NCI-H128 (cell line): ENCODE measurements at regions not wholly inside any gene's neighbourhood (a gene's known extent, or its start where the extent isn't known, plus 50 kb on each side); places are given as distances from the start of the nearest gene placed in this dataset.
"Not testable (repeated sequence)": the region's sequence is repeated elsewhere in the genome, so short reads cannot be mapped to it uniquely, and the experiment has no call there.

ENCODE experiments used
- DNase-seq: peaks from one replicate; lab custom pipeline; 2025; ENCODE audit not compliant: unreplicated experiment; lab: John Stamatoyannopoulos, UW

DNA sequence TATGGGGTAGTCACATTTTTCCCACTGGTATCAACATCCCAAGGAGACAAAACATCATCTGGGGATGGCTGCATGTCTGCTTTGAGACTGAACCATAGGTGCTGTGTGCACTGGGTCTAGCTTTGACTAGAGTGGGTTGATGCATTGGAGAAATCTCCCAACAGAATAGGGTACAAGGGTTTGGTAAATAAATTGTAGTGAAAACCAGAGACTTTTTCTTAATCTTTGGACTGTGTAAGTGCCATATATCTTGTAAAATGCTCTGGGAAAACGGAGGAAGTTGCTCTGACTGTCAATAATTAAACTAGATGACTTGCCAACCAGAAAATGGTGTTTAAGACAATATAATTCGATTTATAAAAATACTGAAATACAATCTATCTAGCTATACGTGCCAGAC is 1064.0 kb upstream of the SLIT2 start:
- DNase-seq, result no peak

DNA sequence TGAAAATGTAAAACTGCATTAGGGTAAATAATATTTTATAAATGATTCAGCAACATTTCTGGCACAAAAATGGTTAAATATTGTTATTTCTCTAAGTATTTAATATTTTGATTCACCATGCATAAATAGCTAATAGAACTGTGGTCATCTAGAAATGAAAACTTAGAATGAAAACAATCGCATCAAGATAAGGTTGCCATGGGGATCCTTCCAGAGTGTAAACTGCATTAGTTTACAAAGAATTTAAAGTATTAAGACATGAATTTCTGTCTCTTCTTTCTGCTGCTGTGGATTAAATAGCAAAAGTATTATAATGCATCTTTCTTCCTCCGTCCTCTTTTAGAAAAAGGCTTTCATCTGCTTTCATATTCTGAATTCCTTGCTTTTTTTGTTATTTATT is 1064.6 kb upstream of the SLIT2 start:
- DNase-seq, result no peak

DNA sequence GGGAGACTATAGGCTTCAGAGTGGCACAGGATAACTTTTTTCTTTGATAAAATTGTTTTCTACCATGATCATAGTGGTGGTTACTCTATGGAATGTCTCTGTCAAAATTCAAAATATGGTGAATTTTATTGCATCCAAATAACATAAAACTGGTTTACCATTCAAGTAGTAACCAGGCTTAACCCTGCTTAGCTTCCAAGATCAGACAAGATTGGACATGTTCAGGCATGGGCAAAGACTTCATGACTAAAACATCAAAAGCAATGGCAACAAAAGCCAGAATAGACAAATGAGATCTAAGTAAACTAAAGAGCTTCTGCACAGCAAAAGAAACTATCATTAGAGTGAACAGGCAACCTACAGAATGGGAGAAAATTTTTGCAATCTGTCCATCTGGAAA is 1070.1 kb upstream of the SLIT2 start:
- DNase-seq, result not testable (repeated sequence)

DNA sequence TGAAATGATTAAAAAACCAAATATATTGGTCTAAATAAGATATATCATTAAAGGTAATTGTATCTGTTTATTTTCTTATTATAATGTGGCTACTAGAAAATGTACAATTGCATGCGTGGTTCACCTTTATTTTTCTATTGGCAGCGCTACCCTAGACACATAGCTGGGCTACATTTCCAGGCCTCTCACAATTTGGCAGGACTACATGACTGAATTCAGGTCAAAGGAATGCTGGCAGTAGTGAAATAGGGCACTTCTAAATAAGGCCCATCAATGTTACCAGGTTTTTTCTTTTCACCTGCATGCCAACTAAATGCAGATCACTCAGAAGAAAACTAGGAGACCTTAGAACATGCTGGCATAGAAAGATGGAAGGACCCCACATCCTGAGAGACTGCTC is 1072.9 kb upstream of the SLIT2 start:
- no peak for DNase-seq

DNA sequence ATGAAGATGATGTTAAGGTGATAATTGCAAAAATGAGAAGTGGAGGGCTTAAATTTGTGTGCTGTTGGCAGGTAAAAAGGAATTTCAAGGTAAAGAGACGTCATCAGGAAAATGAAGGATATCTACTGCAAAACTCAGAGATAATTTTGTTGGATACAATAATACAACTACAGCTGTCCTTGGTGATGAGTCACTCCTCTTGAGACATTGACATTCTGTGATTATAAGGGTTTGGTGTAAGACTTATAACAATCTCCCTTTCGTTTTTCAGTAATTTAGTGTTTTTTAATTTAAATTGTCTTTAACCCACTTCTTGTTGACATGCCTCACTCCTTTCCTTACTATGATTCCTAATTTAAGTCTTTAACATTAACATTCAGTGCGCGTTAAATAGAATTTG is 1074.1 kb upstream of the SLIT2 start:
- DNase-seq, result no peak

DNA sequence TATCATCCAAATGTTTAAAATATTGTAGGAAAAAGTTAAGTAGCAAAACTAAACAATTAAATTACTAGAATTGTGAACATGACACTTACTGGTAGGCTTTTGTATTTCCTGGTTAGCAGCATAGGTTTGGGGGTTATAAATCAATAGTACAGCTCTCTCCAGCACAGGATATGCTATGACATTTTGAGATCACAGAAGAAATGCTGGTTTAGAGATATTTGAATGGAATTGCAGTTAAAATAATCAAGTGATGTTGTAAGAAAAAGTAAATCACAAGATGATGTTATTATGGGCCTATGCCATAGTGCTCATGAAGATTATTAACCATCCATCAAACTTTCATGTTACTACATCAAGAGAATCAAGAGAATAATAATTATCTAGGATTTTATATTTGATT is 1079.9 kb upstream of the SLIT2 start:
- DNase-seq, result no peak

DNA sequence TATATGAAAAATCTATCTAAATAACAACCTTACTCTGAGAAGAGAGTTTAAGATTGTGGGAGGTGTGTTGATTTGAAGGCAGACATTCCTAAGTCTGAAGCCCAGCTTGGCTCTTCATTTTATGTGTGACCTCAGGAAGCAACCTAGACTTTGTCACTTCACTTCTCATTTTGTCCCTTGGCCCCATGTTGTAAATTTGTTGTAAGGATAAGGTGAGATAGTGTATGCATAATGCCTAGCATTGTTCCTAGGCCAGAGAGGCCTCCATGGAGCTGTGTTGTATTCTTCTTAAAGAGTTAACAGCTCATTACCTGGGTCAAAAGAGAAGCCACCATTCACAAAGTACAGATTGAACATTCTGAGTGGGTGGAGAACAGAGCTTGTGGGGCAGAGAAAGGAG is 1084.4 kb upstream of the SLIT2 start:
- no peak for DNase-seq

DNA sequence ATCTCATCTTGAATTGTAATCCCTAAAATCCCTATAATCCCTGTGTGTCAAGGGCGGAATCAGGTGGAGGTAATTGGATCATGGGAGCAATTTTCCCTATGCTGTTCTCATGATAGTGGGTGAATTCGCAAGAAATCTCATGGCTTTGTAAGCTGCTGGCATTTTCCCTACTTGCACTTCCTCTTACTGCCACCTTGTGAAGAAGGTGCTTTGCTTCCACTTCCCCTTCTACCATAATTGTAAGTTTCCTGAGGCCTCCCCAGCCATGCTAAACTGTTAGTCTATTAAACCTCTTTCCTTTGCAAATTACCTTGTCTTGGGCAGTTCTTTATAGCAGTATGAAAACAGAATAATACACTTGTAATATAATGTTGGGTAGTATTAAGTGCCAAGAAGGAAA is 1087.4 kb upstream of the SLIT2 start:
- DNase-seq, result no peak

DNA sequence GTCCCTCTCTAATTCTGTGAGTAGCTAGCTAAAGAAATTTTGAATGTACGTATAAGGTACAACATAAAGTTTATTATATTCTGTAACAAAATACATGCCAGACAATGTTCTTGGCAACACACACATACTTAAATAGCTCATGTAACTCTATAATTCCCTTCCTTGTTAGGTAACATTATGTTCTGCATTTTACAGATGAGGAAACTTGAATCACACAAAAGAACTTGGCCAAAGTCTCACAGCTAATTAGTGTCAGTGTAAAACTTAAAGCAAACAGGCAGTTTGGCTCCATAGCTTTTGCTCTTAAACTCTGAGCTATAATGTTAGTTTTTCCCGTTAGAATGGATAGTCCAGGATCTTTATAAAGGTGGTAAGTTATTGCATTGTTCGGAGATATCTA is 1091.8 kb upstream of the SLIT2 start:
- no peak for DNase-seq

DNA sequence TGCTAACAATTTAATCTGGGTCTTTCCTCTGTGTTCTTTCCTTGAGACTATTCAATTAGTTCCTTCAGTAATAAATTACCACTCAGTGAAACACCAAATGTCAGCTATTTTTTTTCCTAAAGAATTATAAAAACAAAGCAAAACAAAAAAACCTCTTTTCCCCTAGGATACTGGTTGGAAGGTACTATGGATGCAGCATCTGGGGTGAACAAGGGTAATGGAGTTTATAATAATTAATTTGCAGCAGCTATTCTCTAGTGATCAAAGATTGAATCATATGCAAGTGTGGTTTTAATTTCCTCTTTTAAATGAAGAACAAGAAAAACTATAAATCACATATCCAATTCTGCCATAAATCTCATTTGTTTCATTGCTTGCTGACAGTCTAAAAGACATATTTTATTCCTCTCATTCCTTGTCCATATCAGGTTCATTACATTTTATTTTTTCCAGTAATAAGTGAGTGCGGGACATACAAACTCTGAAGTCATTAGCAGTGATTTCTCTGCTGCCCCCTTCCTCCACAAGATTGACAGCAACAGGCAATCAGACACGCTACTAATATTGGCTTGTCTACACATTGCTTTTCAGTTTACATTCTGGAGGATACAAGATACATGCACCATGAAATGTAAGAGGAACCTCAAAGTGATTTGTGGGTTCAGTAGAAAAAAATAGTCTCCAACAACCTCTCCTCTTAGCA is 1093.4 kb upstream of the SLIT2 start:
- no peak for DNase-seq

DNA sequence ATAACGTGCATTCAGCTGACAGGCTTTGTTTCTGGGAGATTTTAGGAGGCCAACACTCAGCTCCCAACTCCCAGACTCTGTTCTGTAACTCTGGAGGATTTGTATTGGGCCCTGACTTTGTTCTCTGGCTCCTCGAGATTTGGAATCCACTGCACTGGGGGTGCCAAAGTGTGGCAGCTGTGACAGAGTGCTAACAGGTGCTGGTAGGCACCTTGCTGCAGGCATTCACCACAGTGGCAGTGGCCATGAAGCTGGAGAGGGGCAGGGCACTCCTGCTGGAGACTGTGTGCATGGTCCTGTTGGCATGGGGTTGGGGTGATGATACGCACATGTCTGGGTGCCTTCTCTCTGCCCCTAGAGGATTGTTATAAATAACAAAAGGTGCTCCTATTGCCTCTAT is 1094.9 kb upstream of the SLIT2 start:
- no peak for DNase-seq

DNA sequence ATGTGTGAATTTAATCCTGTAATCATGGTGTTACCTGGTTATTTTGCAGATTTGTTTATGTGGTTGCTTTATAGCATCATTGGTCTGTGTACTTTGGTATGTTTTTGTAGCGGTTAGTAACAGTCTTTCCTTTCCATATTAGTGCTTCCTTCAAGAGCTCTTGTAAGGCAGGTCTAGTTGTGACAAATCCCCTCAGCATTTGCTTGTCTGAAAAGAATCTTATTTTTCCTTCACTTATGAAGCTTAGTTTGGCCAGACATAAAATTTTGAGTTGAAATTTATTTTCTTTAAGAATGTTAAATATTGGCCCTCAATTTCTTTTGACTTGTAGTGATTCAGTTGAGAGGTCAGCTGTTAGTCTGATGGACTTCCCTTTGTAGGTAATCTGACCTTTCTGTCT is 1096.1 kb upstream of the SLIT2 start:
- no peak for DNase-seq

DNA sequence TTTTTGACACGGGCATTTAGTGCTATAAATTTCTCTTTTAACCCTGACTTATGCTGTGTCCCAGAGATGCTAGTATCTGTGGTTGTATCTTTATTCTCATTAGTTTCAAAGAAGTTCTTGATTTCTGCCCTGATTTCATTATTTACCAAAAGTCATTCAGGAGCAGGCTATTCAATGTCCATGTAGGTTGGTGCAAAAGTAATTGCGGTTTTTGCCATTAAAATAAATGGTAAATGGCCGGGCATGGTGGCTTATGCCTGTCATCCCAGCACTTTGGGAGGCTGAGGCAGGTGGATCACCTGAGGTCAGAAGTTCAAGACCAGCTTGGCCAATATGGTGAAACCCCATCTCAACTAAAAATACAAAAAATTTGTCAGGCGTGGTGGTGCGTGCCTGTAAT is 1097.4 kb upstream of the SLIT2 start:
- not testable (repeated sequence) for DNase-seq

DNA sequence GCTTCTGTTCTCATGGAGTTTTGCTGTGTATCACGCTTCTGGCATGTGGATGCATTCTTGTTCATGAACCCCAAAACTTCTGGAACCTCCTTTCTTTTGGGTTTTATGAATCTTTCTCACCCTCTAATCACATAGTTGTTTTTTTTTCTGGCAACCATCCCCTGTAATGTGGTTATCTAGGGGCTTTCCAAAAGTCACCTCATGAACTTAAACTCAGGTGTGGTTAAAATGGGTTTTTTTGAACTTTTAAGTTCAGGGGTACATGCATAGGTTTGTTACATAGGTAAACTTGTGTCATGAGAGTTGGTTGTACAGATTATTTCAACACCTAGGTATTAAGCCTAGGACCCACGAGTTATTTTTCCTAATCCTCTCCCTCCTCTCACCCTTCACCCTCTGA is 1099.4 kb upstream of the SLIT2 start:
- DNase-seq, result no peak

DNA sequence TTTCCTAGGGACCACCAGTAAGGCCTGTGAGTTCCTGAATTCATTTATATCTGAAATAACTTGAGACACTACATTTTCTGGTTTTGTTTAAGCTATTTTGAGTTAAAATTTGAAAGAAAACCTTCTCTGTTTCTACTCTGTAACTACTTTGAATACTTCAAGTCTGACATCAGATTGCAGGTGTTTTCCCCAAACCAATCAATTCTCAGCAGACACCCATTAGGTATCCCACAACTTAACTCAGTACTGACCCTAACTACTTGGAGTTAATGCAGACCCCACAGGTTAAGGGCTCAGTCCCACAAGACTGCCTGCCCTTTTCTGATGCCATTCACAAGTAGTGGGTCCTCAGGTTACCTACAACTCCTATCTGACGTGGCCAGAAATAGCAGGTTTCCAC is 1100.0 kb upstream of the SLIT2 start:
- no peak for DNase-seq

DNA sequence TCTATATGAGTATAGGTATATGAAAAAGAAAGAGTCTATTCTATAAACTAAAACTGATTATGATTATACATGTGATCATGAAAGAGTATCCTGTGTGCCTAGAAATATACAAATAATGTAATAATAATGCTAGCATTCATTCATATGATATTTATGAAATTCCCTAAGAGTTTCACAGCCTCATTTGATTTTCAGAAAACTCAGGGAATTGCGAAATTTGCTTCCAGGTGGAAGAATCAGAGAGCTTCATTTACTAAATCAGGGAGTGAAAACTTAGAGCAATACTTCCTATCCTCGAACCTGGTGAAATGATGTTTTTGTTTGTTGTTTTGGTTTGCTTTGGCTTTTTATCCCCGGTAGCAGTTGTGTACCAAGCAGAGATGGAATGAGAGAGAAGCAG is 1105.7 kb upstream of the SLIT2 start:
- no peak for DNase-seq

DNA sequence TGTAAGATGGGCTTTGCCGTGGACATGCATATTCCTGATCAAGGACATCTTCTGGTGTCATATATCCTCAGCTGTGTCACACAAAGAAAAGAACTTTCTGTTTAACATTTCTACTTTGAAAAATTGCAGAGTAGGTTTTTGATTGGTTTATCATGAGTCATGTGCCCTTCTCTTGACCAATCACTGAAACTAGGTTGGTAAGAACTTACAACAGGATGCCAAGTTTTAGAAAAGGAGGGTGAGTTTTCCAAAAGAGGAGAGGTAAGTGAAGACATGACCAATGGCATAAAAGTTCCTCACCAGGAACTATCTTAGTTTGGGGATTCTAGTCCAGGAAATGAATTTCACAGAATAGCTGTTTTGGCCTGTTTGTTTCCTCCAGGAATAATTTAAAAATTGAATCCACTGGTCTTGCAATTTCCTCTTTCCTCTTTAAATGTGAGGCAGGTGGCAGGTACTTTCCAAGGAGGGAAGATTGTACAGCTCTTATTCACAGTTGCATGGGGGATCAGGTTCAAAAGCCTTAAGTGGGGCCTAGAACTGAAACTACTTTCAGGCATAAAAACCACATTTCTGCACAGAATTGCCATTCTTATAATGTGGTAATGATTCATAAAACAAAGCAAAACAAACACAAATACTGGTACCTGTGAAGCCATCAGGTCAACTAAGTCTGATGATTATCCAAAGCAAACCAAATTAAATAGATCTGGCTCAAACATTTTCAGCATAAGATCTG is 1114.5 kb upstream of the LCORL start:
- DNase-seq, result no peak

DNA sequence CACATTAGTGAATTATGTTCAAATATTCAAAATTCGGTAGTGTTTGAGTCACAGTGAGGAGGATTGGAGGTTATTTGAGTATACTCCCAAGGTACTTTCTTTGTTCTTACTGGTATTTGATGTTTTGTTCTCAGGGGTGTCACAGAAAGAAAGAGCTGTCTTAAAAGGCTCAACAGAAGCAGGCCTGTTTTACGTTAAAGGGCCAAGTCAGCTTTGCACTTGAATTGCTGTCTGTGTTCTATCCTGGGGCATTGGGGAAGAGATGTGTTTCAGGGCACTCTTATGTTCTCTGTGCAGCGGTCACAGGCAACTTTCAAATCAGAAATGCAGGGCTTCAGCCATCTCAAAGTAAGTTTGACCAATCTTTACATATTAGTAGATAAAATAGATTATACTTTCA is 1113.1 kb upstream of the LCORL start:
- no peak for DNase-seq

DNA sequence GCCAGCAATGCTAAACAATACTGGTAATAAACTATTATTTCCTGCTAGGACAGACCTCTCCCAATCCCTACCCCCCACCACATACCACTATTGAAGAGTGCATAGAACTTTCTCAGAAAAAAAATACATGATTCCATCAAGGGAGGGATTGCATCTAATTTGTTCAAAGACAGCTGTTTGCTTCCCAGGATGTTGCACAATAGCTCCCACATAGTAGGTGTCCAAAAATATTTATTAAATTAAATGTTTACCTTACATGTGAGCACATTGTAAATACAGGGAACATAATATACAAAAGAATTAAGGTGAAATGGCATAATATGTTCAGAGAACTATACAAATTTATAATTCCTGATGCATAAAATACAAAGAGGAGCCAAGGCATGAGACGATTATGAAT is 1111.8 kb upstream of the LCORL start:
- no peak for DNase-seq

DNA sequence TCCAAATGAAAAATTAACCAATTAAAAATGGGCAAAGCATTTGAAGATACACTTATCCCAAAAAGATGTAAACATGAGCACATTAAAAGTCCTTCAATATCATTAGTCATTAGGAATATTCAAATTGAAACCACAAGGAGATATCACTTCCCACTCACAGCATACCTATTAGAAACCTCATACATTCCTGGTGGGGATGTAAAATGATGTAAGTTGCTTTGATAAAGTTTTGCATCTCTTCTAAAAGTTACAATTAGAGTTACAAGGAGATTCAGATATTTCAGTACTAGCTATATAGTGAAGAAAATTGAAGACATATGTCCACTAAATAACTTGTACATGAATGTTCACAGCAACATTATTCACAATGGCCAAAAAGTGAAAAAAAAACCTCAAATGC is 1109.3 kb upstream of the LCORL start:
- no peak for DNase-seq

DNA sequence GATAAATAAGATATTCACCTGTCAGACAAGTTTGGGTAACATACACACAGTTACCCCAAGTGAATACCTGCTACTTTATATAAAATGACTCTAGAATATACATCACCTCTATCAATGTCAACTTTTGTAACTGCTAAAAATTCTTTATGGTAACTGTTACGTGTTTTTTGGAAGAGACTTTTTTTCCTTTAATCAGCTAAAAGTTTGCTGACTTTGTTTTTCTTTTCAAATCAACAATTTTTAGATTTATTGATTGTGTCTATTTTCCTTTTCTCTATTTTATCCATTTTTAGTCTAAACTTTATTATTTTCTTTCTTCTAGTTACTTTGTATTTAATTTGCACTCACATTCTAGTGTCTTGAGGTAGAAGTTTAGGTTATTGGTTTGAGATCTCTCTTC is 1106.6 kb upstream of the LCORL start:
- DNase-seq, result no peak

DNA sequence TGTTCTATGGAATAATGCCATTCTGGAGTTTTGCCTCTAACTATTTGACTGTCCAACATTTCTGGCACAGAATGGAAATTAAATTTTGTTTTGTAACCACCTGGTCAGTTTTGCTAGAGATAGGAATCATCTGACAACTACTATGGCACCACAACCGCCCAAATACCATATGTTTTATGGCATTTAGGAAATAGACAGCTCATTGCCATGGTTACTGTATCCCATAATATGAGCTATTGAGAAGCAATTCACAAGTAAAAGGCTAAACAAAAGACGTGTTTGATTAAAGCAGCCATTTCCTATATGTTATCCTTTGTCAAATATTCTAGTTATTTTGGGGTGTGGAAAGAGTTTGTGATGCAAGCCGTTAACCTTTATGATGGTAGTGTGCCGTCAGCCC is 1105.3 kb upstream of the LCORL start:
- DNase-seq, result no peak

DNA sequence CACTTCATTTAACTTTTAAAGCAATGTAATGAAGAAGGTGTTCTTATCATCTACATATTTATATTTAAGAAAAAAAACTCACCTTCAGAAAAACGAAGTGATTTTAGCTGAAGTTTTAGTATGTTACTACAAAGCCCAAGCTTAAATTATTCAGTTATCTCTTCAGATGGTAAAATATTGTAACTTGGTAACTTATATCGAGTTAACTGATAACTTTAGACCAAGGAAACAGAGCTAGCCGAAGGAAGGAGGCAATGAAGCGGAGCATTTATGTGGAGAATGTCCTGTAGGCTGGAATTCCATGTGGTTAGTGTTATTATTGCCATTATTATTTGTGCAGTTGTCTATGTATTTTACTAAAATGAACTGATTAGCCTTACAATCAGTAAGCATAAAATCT is 1102.1 kb upstream of the LCORL start:
- no peak for DNase-seq
